HG03565 (cell line): ENCODE measurements at regions not wholly inside any gene's neighbourhood (a gene's known extent, or its start where the extent isn't known, plus 50 kb on each side); places are given as distances from the start of the nearest gene placed in this dataset.

Experiments used
- ATAC-seq: cut with Tn5 transposase; IDR thresholded peaks from one replicate; pipeline ENCODE4 v1.9.1; 2021; ENCODE audit warnings: mild to moderate bottlenecking, moderate library complexity; ENCODE audit not compliant: unreplicated experiment

DNA sequence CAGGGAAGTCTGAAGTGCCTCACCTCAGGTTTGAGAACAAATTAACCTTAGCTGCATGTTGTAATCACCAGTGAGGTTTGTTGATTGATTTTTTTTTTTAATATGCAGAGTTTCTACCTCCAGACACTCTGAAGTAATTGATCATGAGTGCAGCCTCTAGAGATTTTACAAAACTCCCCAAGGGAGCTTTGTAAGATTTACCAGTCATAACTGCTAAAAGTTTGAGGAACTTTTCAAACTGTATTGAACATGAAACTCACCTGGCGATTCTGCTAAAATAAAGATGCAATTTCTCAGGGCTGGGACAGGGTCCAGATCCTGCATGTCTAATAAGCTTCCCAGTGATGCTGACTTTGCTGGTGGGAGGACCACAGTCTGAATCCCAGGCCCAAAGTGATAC lies 339.6 kb upstream of the DCC start:
- ATAC-seq = no peak

DNA sequence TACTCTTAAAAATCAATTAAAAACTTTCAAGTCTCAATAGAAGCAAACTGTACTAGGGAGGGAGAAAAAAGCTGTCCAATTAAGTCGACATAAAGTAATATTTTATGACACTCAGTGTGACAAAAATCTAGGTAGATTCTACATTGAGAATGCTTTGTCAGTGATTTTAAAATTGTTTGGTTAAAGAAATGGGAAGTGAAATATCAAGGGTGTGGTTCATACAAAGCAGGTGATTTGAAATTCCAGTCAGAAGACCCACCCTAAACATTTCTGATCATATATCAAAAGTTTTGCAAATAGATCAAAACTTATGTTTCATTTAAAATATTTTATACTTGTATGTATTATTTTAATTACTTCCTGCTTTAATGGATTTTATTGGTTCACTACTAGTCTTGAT lies 338.9 kb upstream of the DCC start:
- ATAC-seq = no peak

DNA sequence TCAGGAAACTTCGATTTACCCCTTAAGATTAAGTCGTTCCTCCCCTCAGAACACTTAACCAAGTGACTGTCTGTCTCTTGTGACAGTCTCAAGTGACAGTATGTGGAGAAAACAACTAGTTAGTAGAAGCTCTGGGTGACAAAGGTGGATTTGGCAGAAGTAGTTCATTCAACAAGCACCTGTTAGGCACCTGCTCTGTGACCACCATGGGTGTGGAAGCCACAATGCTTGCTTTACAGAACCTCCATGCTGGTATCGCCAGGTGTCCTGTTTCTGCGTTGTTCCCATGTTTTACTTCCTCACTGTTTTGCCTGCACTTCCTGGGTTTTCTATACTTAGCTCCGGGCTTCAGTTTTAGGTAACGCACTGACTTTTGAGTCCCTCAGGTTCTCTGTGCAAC lies 337.4 kb upstream of the DCC start:
- no peak for ATAC-seq

GRCh38 chr18:52007105-52007504 lies 332.9 kb upstream of the DCC start:
- ATAC-seq = no peak

DNA sequence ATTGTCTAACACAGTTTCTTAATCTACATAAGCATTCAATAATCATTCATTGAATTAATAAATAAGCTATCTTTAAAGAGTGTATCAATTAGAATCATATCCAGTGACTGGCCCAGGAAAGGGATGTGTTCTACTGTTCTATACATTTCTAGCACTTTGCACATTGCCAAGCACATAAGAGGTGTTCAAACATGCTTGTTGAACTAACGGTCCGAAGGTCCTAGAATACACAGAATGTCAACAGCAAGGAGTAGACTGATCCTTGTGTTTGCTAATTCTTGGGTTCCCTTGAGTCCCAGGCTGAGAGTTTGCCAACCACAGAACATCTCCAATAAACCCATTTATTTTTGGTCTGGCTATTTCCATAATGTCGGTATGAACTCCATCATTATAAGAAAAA lies 331.7 kb upstream of the DCC start:
- no peak for ATAC-seq

- ATAC-seq = no peak
These were observed 331.3 kb upstream of the DCC start for GRCh38 chr18:52008736-52009135.

DNA sequence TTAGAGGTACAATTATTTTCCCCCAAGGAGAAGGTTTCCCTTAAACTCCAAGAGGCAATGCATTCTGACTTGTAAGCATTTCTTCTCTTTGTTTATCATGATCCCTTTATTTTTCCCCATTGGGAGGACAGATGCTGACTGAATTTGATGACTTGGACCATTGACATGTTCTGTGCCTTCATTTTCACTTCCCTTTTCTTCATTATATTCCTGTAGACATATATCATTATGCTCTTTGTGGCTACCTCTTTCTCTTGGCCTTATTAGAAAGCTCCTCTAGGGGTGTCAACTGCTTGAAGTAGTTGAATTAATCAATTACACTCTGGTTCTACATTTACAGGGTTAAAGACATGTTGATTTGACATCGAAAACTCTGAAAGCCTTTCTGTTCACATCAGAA lies 330.0 kb upstream of the DCC start:
- ATAC-seq = no peak

DNA sequence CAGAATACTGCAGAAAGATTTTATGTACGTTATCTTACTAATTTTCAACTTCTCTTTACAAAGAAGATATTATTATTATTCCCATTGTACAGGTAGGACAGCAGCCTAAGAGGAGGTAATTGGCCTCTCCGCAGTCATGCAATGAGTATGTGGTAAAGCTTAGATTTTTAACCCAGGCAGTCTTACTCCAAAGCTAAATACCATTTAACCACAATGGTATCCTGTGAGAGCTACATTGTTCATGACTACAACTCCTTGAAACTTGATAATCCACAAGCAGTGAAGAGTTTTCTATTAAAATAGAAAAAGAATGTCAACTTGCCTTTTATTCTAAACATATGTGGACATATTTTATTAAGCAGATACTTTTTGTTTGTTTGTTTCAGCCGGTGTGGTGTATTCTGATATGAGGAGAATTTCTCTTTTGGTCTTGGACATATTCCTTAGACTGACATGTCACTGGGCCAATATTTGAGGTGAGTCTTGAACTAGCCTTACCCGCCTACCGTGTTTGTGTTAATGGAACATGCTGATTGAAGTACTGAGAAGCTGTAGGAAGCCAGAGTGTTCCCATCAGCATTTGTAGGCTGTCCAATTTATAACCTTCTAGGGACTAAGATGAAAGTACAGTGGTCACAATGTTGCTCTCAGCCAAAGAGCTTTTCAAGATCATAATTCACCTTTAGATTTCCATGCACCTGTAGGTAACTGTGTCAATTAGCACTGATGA lies 293.9 kb upstream of the DCC start:
- no peak for ATAC-seq

DNA sequence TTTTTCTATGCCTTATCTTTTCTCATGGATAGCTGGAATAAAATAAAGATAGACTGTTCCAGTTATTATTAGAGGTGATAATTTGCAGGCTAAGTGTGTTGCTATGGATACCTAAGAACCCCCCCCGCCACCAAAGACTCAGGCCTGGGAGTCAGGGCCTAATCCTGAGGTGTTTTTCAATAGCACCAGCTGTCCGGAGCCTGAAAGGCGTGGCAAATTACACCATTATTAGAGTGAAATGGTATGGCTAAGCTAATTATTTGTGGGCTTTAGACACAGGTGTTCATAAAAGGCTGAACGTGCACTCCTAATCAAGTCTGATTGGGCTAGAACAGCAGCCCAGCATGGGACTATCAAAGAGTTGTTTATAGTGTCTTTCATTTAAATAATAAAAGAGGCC lies 293.2 kb upstream of the DCC start:
- no peak for ATAC-seq

GRCh38 chr18:52054324-52054723 lies 285.7 kb upstream of the DCC start:
- ATAC-seq = no peak

GRCh38 chr18:52060607-52061304 lies 279.2 kb upstream of the DCC start:
- ATAC-seq = no peak

GRCh38 chr18:52063923-52064322 lies 276.1 kb upstream of the DCC start:
- ATAC-seq = no peak

DNA sequence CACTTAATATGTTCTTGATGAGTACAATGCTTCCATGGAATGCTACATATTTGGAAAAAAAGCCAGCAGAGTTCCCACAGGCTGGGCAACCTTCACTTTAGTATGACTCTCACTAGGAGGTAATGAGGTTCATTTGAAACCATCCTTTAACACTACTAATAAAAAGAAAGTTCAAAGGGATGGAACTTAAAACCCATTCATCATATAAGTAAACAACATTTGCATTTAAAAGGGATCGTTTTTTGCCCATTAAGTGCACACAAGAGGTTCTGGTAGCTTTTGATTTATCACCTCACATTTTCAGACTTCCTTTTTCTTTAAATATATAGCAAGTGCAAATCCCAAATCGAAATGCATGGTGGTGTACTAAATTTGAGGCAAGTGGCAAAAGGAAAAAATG lies 270.8 kb upstream of the DCC start:
- ATAC-seq = no peak

DNA sequence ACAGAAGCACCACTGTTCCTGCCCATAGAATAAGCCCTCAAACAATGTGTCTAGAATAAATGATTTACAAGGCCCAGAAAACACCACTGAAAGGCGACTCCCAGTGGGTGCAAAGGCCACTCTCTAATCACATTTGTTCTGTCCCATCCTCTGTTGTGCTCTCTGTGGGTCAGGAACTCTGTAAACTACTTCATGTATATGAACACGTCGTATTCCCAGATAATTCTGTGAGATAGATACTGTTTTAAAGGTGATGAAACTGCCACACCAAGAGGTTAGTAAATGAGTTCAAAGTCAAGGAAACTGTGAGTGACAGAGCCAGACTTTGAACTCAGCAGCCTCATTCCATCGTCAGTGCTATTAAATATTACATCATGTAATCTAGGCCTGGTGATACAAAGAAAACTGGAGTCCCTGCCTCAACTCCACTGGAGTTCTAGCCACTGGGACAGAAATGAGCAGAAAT lies 269.7 kb upstream of the DCC start:
- no peak for ATAC-seq

DNA sequence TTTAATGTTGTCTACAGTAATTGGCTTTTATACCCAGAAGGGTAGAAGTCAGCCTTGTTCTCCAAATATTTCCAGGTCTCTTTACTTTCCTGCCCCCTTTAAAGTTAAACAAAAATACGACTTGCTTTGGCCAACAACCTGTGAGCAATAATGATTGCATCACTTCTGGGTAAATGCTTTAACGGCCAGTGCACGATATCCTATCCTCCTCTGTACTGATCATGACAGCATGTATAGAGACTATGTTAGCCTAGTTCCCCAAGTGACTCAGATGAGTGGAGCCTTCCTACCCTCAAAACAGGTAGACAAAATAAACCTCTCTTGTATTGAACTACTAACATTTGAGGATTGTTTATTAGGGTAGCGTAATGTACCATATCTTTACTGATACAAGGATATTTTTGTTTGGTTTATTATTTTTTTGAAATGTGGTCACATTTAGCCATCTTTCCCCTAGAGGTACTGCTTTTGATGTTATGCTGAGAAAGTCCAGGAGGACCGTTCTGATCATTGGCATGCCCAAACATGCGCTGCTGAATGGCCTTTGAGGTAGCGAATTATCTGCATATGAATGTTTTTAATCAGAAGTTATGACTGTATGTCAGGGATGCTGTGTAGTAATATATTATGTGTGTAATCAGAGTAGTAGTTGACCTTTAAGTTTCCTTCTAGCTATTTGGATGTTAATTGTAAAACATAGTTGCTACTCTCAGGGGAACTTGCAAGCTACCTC lies 262.6 kb upstream of the DCC start:
- ATAC-seq = no peak

DNA sequence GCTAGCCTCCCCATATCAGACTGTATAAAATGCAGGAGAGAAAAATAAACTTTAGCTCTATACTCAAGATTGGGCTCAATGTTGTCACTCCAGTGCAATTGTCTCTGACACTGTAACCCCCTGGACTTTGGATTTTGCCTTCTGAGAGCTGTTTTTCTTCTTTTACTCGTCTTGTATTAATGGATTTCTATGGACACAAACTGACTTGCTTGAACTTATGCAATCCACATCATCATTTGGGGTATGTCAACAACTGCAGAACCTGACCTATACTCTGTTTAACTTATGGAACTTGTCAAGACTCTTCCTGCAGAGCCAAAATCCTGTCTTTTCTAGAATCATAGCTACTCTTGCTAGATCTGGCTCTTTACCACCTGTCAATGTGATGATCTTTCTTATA lies 257.8 kb upstream of the DCC start:
- no peak for ATAC-seq

DNA sequence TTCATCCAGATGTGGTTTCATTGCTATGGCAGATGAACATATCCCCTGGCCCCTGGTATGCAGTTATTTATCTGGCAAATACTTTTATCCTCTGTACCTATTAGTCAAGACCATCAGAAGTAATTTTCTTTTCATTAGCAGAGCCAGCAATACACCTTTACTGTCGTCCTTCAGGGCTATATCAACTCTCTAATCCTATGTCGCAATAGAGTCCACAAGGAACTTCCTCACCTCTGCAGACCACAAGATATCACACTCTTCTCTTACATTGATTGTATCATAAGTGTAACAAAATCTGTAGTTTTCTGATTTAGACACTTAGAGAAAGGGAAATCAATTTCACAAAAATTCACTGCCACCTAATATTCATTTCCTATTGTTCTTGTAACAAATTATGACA lies 252.9 kb upstream of the DCC start:
- no peak for ATAC-seq

GRCh38 chr18:52090005-52090404 lies 250.0 kb upstream of the DCC start:
- ATAC-seq = no peak

DNA sequence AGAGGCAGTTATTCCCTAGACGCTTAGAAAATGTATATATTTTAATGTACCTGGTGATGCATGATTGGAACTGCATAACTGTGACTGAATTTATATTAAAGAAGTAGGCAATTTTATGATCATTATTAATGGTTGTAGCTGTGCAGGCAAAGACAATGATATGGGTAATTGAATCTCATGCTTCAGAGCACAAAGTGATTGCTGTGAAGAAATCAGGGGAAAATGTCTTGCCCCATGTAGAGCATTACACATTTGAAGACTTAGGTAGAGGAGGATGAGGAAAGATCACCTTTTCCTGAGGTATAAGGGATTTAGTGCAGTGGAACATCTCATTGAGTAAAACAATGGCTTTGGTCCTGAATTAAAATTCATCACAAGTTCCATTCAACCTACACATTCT lies 246.8 kb upstream of the DCC start:
- ATAC-seq = no peak

GRCh38 chr18:52118684-52119083 lies 221.3 kb upstream of the DCC start:
- ATAC-seq = no peak

DNA sequence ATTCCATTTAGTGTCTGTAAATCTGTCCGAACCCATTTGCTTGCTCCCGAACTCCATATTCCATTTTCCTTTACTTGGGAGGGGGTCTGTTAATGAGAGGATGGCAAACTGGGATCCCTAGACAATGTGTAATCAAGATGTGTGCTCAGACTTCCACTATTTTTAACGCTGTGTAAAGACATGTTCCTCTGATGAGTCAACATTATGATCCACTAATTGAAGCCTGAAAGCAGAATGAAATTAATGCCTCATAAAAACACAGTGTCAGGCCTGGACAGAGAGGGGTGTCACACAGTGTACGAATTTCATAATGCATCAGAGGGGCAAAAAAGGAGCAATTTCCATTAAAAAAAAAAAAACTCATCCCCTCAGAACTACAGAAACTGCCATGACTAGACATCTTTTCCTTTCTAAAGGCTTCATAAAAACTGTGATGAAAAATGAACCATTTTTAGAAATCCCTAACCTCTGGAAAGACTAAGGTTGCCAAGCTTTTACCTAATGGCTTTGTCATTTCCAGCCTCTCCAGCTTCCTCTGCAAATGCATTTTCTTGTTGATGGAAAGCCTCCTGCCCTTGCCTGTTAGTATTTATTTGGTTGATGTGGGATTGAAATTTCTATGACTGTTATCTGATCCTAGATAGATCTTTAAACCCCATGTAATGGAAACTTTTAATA lies 209.2 kb upstream of the DCC start:
- ATAC-seq = no peak
